A673 (cell line): ENCODE measurements at regions not wholly inside any gene's neighbourhood (a gene's known extent, or its start where the extent isn't known, plus 50 kb on each side); places are given as distances from the start of the nearest gene placed in this dataset.

Experiments
- CTCF ChIP-seq: fragments of 300-800, 200-600 bp; sonication (generic); conservative IDR thresholded peaks from 2 replicates; pipeline ENCODE4 v1.5.1; 2017; ENCODE audit warnings: low read depth, mild to moderate bottlenecking, antibody characterized with exemption, low read length, moderate library complexity, mixed read lengths
- EZH2 ChIP-seq: fragments of 200-600 bp; sonication (generic); IDR thresholded peaks from 2 replicates; pipeline ENCODE4 v1.6.1; 2017; ENCODE audit warnings: borderline replicate concordance, low read depth, mild to moderate bottlenecking, mixed read lengths, antibody characterized with exemption, low read length; ENCODE audit not compliant: poor library complexity, severe bottlenecking

- TF ChIP-seq CTCF (no peak), EZH2 (no peak)
These were observed 223.5 kb upstream of the RBMS3 start for GRCh38 chr3:29057326-29057725.
